ENCODE measurements at regions not wholly inside any gene's neighbourhood (a gene's known extent, or its start where the extent isn't known, plus 50 kb on each side); places are given as distances from the start of the nearest gene placed in this dataset.

- TF ChIP-seq, protein P1, sequence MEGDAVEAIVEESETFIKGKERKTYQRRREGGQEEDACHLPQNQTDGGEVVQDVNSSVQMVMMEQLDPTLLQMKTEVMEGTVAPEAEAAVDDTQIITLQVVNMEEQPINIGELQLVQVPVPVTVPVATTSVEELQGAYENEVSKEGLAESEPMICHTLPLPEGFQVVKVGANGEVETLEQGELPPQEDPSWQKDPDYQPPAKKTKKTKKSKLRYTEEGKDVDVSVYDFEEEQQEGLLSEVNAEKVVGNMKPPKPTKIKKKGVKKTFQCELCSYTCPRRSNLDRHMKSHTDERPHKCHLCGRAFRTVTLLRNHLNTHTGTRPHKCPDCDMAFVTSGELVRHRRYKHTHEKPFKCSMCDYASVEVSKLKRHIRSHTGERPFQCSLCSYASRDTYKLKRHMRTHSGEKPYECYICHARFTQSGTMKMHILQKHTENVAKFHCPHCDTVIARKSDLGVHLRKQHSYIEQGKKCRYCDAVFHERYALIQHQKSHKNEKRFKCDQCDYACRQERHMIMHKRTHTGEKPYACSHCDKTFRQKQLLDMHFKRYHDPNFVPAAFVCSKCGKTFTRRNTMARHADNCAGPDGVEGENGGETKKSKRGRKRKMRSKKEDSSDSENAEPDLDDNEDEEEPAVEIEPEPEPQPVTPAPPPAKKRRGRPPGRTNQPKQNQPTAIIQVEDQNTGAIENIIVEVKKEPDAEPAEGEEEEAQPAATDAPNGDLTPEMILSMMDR (IDR thresholded peaks at IDR 0.05), result no peak
- TF ChIP-seq POLR2A (IDR thresholded peaks at IDR 0.05), result no peak
These were observed 135.0 kb downstream of the ZC3H11B start for GRCh38 chr1:219477861-219478260.
